BJ (cell line): ENCODE measurements at regions not wholly inside any gene's neighbourhood (a gene's known extent, or its start where the extent isn't known, plus 50 kb on each side); places are given as distances from the start of the nearest gene placed in this dataset.
"Not testable (repeated sequence)": the region's sequence is repeated elsewhere in the genome, so short reads cannot be mapped to it uniquely, and the experiment has no call there.

ENCODE experiments used
- CTCF ChIA-PET: fragments of 350-600 bp; formaldehyde crosslinking; extraction: SDS; loops from one replicate; lab custom pipeline; 2021; ENCODE audit warnings: antibody characterized with exemption, inconsistent platforms; lab: Yijun Ruan, JAX
- POLR2A ChIA-PET: fragments of 300-600 bp; sonication (Branson Sonifier 250); formaldehyde crosslinking; extraction: SDS; loops from one replicate; lab custom pipeline; 2021; ENCODE audit warnings: antibody characterized with exemption; lab: Charles Lee
- DNase-seq: peaks from one replicate; pipeline ENCODE4 v3.0.0-alpha.2; 2011; ENCODE audit warnings: low read depth
- H3K27me3 ChIP-seq: 2 replicates; pipeline ENCODE4 v1.6.0; 2011; ENCODE audit warnings: low read length; ENCODE audit not compliant: control insufficient read depth, insufficient read depth
- H3K36me3 ChIP-seq: 2 replicates; pipeline ENCODE4 v1.5.1; 2011; ENCODE audit warnings: low read length; ENCODE audit not compliant: control insufficient read depth, insufficient read depth
- H3K4me3 ChIP-seq: 2 replicates; pipeline ENCODE4 v1.5.1; 2011; ENCODE audit warnings: low read depth, mild to moderate bottlenecking, control low read depth, low read length
- TF ChIP-seq, protein P1 (sequence below): IDR thresholded peaks from 2 replicates; pipeline ENCODE4 v1.5.1; 2011; ENCODE audit warnings: low read depth, mild to moderate bottlenecking, control low read depth, inconsistent platforms, low read length, moderate library complexity; ENCODE audit not compliant: insufficient read depth

DNA sequence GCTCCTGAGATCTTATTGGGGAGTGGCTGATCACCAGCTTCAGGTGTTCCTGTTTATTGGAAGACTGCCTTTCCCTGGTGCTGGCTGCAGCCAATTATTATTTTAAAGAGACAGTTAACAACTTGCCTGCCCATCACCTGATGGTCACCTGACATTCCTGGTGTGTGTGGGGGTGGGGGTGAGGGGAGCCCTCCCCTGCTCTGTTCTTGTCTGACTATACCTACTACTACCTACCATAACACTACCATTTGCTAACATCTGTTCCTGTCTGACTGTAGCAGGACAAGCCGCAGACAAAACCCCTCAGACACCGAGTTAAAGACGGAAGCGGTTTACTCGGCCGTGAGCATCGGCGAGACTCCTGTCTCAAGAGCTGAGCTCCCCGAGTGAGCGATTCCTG is 54.9 kb upstream of the NBPF3 start:
- ChIA-PET CTCF (interaction anchor here (0.6 kb wide), 2 partner anchors 106 to 108 kb away, joined by 3 read pairs; no protein-coding TSS in a partner anchor), POLR2A (no interaction called here)
- Histone ChIP-seq H3K36me3 (no peaks in the 10 kb centered on the region), H3K4me3 (no peak overlapping the region), H3K27me3 (peaks cover 5% of the 10 kb centered on the region)
- TF ChIP-seq, protein P1, sequence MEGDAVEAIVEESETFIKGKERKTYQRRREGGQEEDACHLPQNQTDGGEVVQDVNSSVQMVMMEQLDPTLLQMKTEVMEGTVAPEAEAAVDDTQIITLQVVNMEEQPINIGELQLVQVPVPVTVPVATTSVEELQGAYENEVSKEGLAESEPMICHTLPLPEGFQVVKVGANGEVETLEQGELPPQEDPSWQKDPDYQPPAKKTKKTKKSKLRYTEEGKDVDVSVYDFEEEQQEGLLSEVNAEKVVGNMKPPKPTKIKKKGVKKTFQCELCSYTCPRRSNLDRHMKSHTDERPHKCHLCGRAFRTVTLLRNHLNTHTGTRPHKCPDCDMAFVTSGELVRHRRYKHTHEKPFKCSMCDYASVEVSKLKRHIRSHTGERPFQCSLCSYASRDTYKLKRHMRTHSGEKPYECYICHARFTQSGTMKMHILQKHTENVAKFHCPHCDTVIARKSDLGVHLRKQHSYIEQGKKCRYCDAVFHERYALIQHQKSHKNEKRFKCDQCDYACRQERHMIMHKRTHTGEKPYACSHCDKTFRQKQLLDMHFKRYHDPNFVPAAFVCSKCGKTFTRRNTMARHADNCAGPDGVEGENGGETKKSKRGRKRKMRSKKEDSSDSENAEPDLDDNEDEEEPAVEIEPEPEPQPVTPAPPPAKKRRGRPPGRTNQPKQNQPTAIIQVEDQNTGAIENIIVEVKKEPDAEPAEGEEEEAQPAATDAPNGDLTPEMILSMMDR, result no peak
- no peak for DNase-seq

DNA sequence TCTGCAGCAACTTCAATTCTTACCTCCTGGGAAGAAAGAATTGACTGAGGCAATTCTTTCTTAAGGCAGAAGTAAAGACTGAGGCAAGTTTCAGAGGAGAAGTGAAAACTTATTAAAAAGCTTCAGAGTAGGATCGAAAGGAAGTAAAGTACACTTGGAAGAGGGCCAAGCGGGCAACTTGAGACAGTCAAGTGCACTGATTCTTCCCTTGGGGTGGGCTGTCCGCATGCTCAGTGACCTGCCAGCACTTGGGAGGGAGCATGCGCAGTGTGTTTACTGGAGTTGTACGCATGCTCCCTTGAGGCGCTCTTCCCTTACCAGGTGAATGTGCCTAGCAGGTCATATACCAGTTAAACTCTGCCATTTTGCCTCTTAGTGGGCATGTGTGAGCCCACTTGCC is 55.3 kb upstream of the NBPF3 start:
- DNase-seq, result no peak
- ChIA-PET CTCF (interaction anchor here (0.6 to 0.7 kb wide), 2 partner anchors 14 to 108 kb away, joined by 3 read pairs; no protein-coding TSS in a partner anchor), POLR2A (no interaction called here)
- H3K4me3 ChIP-seq, result no peak overlapping the region
- TF ChIP-seq, protein P1, result no peak
- peaks cover 5% of the 10 kb centered on the region for H3K27me3 ChIP-seq
- H3K36me3 ChIP-seq, result no peaks in the 10 kb centered on the region

DNA sequence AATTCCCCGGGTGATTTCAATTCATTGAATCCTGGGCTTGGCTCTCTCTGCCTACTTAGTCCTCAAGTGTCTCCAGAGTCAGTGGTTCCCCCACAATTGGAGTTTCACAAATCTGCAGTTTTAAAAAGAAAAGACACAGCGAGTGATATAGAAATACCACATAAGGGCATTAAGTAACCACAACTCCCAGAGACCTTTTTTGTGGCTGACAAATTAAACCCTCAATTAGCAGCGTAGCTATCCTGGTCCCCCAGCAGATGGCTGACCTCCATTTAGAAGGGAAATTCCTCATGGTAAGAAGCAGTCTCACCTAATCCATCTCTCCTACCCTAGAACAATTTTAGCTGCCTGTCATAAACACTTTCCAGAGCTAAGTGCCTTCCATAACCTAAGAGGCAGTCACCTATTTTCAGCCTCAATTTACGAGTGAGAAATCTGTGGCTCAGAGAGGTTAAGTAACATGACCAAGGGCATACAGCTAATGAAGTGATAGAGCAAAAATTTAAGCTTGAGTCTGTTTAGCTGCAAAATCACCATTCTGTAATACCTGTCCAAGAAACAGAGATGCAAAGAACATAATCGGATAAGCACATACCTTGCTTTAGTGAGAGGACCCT is 56.0 kb upstream of the NBPF3 start:
- ChIA-PET POLR2A (no interaction called here), CTCF (interaction anchor here (0.7 to 1.8 kb wide), 2 partner anchors 13 to 16 kb away, joined by 3 to 6 read pairs; no protein-coding TSS in a partner anchor)
- H3K27me3 ChIP-seq, result peaks cover 5% of the 10 kb centered on the region
- no peaks in the 10 kb centered on the region for H3K36me3 ChIP-seq
- no peak overlapping the region for H3K4me3 ChIP-seq
- TF ChIP-seq, protein P1, result 0 out of 2 replicates have a peak, but pooled peaks have one; percentile 4
- DNase-seq, result no peak

DNA sequence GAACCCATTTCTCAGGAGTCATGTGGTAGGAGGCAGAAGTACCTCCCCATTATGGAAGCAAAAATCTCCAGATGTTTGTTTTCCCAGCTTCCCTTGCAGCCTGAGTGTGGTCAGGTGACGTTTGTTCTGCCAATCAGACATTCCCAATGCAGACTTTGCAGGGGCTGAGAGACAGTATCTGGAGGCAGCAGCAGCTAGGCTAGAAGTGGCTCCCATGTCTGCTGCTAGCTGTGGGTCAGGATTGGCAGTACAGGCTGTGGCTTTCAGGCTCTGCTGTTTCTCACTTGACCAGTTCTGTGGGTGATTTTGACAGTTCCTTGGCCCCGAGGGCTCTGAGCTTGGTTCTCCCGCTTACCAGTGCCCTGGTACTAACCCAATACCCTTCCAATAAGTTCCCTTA is 58.6 kb upstream of the NBPF3 start:
- DNase-seq, result no peak
- Histone ChIP-seq H3K4me3 (no peak overlapping the region), H3K36me3 (no peaks in the 10 kb centered on the region), H3K27me3 (peaks cover 5% of the 10 kb centered on the region)
- ChIA-PET CTCF (interaction anchor here (1.4 to 2.6 kb wide), 3 partner anchors 11 to 110 kb away, joined by 6 to 19 read pairs (median 9); no protein-coding TSS in a partner anchor), POLR2A (no interaction called here)
- TF ChIP-seq, protein P1, result no peak

DNA sequence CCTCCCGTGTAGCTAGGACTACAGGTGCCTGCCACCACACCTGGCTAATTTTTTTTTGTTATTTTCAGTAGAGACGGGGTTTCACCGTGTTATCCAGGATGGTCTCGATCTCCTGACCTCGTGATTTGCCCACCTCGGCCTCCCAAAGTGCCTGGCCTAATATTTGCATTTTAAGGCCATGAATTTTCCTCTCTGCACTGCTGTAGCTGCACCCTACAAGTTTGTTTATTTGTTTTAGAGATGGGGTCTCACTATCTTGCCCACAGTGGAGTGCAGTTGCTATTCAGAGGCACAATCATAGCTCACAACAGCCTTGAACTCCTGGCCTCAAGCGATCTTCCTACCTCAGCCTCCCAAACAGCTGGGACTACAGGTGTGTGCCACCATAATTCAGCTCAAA is 59.8 kb upstream of the NBPF3 start:
- H3K36me3 ChIP-seq, H3K4me3 ChIP-seq, POLR2A ChIA-PET, DNase-seq, H3K27me3 ChIP-seq: not testable (repeated sequence)
- CTCF ChIA-PET, result interaction anchor here (1.0 to 2.6 kb wide), 3 partner anchors 11 to 163 kb away, joined by 4 to 19 read pairs (median 9); no protein-coding TSS in a partner anchor
